Chondrocyte (in vitro differentiated cells): ENCODE measurements at regions not wholly inside any gene's neighbourhood (a gene's known extent, or its start where the extent isn't known, plus 50 kb on each side); places are given as distances from the start of the nearest gene placed in this dataset.

Experiments used
- DNase-seq: peaks from one replicate; pipeline ENCODE4 v3.0.0; 2021; ENCODE audit warnings: mixed read lengths, low spot score
- H3K27ac Mint-ChIP-seq: one replicate; pipeline ENCODE4 v1.8.0; 2021; ENCODE audit warnings: mild to moderate bottlenecking, moderate library complexity, mixed read lengths; ENCODE audit not compliant: unreplicated experiment
- H3K27me3 Mint-ChIP-seq: 2 replicates; pipeline ENCODE4 v1.8.0; 2021; ENCODE audit warnings: low read depth, mixed read lengths
- H3K36me3 Mint-ChIP-seq: 2 replicates; pipeline ENCODE4 v1.8.0; 2021; ENCODE audit warnings: low read depth, mixed read lengths
- H3K4me1 Mint-ChIP-seq: 2 replicates; pipeline ENCODE4 v1.8.0; 2021; ENCODE audit warnings: low read depth, mild to moderate bottlenecking, mixed read lengths
- H3K4me3 Mint-ChIP-seq: one replicate; pipeline ENCODE4 v1.8.0; 2021; ENCODE audit warnings: mild to moderate bottlenecking, moderate library complexity, mixed read lengths; ENCODE audit not compliant: unreplicated experiment
- H3K9me3 Mint-ChIP-seq: 2 replicates; pipeline ENCODE4 v1.8.0; 2021; ENCODE audit warnings: low read depth, mixed read lengths
- TF ChIP-seq, protein P1 (sequence below): fragments of 200-600 bp; sonication (generic); IDR thresholded peaks from 2 replicates; pipeline ENCODE4 v1.5.0; 2021; ENCODE audit warnings: antibody characterized with exemption, mild to moderate bottlenecking, moderate library complexity

DNA sequence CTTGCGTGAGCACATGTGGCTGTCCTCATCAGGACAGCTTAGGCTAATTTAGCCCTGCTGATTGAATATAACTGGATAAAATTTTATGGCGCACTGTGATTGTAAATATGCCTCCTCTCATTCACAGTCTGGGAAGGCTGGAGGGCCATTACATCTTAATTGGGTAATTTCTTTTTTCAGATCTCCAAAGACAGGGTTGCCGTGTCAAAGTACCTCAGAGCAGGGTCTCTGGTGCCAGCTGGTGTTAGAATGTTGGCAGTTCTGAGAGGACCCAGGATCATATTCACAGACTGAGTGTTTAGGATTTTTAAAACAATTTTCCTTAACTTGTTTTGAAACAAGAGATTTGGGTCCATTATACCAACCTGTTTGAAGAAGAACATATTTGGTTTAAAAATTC, 455.7 kb upstream of the TLE4 start:
- Mint-ChIP-seq H3K36me3 (no peaks in the 10 kb centered on the region), H3K9me3 (no peaks in the 10 kb centered on the region), H3K27ac (no peak overlapping the region), H3K4me1 (peaks cover 16% of the 10 kb centered on the region), H3K4me3 (no peak overlapping the region), H3K27me3 (no peaks in the 10 kb centered on the region)
- DNase-seq, result no peak
- TF ChIP-seq, protein P1, sequence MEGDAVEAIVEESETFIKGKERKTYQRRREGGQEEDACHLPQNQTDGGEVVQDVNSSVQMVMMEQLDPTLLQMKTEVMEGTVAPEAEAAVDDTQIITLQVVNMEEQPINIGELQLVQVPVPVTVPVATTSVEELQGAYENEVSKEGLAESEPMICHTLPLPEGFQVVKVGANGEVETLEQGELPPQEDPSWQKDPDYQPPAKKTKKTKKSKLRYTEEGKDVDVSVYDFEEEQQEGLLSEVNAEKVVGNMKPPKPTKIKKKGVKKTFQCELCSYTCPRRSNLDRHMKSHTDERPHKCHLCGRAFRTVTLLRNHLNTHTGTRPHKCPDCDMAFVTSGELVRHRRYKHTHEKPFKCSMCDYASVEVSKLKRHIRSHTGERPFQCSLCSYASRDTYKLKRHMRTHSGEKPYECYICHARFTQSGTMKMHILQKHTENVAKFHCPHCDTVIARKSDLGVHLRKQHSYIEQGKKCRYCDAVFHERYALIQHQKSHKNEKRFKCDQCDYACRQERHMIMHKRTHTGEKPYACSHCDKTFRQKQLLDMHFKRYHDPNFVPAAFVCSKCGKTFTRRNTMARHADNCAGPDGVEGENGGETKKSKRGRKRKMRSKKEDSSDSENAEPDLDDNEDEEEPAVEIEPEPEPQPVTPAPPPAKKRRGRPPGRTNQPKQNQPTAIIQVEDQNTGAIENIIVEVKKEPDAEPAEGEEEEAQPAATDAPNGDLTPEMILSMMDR, result peak; percentile 54

DNA sequence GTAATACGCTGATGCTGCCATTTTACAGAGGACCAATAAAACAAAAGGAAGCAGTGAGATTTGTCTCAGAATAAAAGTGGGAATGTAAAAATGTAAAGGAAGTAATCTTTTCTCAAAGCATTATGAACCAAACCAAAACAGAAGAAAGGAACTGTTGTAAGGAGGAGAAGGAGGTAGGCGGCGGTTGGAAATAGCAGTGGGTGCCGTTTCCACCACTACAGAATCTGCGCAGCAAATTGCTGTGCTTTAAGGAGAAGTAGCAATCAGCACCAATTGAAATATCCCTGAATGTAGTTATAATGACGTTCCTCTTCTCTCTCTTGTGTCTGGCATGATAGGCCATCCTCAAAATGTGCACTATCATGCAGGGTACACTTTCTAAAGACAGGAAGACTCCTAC, 455.1 kb upstream of the TLE4 start:
- H3K36me3 Mint-ChIP-seq, result no peaks in the 10 kb centered on the region
- no peak for DNase-seq
- TF ChIP-seq, protein P1, result no peak
- H3K4me3 Mint-ChIP-seq, result no peak overlapping the region
- H3K9me3 Mint-ChIP-seq, result no peaks in the 10 kb centered on the region
- no peaks in the 10 kb centered on the region for H3K27me3 Mint-ChIP-seq
- peaks cover 16% of the 10 kb centered on the region for H3K4me1 Mint-ChIP-seq
- no peak overlapping the region for H3K27ac Mint-ChIP-seq

DNA sequence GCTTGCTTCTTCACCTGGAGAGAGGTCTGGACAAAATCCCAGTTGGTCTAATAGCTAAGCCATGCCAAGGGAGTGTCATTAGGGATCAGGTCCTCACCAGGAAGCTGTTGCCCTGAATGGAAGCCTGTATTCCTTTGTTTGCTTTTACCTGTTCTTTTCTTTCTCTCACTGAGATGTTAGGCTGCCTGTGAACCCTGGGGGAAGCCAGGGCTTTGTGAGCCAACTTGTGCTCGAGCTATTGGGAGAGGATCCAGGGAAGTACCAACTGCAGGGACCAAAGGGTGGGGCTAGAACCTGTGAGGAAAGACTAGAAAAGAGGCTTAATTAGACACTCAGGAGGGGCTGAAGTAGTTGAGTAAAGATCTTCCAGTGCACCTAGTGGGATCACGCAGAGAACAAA, 451.2 kb upstream of the TLE4 start:
- Mint-ChIP-seq H3K4me3 (no peak overlapping the region), H3K4me1 (peaks cover 2% of the 10 kb centered on the region), H3K27ac (no peak overlapping the region), H3K9me3 (no peaks in the 10 kb centered on the region), H3K36me3 (no peaks in the 10 kb centered on the region), H3K27me3 (no peaks in the 10 kb centered on the region)
- TF ChIP-seq, protein P1, result no peak
- no peak for DNase-seq

DNA sequence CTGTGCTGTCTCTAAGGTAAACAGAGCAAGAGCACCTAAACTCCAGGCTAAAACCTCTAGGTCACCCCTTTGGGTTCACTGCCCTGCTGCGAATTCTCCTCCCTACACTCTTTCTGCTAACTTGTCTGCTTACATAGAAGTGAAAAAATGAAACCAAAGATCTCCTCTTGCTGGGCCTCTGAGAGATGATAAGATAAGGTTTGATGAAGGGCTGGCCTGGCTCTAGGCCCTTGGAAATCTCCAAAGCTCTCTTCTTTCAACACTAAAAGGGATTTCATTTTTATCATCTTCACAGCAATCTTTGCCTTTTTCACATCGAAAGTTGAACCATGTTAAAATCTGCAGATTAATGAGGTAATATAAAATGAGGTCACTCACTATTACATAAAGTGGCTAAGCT, 450.8 kb upstream of the TLE4 start:
- Mint-ChIP-seq H3K9me3 (no peaks in the 10 kb centered on the region), H3K4me3 (no peak overlapping the region), H3K4me1 (peaks cover under 1% of the 10 kb centered on the region), H3K27me3 (no peaks in the 10 kb centered on the region), H3K36me3 (no peaks in the 10 kb centered on the region), H3K27ac (no peak overlapping the region)
- DNase-seq, result no peak
- TF ChIP-seq, protein P1, result no peak

DNA sequence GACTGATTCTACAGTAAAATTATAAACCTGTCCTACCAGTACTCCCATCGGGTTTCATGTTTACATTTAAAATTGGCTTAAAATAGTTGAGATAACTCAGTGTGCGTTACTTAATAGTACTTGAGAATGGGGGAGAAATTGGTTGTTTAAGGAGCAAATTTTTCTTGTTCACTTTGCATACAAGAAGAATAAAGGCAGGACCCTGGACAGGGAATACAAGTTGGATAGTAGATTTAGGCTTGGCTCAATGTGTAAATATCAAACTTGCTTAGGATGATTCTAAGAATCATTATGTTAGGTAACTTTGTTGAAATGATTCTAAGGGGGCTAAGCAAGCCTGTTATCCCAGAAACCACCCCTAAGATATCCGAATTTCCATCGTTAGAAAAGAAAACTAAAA, 448.4 kb upstream of the TLE4 start:
- Mint-ChIP-seq H3K4me1 (no peaks in the 10 kb centered on the region), H3K27ac (no peak overlapping the region), H3K36me3 (no peaks in the 10 kb centered on the region), H3K4me3 (no peak overlapping the region), H3K27me3 (no peaks in the 10 kb centered on the region), H3K9me3 (no peaks in the 10 kb centered on the region)
- TF ChIP-seq, protein P1, result no peak
- no peak for DNase-seq
